Right renal pelvis (tissue), 4 donors: ENCODE measurements at regions not wholly inside any gene's neighbourhood (a gene's known extent, or its start where the extent isn't known, plus 50 kb on each side); places are given as distances from the start of the nearest gene placed in this dataset.

Source experiments
- DNase-seq, 4 donors: peaks; one replicate each; pipeline ENCODE4 v3.0.0-alpha.2; 2013; ENCODE audit warnings: low read depth in 4 of 4, low spot score in 3 of 4, missing footprints in 1 of 4

GRCh38 chr6:21507811-21508210, 85.7 kb upstream of the SOX4 start:
- no peak for DNase-seq

- DNase-seq = no peak
Observed at GRCh38 chr6:21508753-21509152, 84.8 kb upstream of the SOX4 start.

- no peak for DNase-seq
Observed at GRCh38 chr6:21511891-21512550, 81.5 kb upstream of the SOX4 start.

- DNase-seq = no peak
Observed at GRCh38 chr6:21514288-21514687, 79.3 kb upstream of the SOX4 start.

- no peak for DNase-seq
Observed at GRCh38 chr6:21518317-21518716, 75.2 kb upstream of the SOX4 start.

- no peak for DNase-seq
Observed at GRCh38 chr6:21519642-21520041, 73.9 kb upstream of the SOX4 start.

GRCh38 chr6:21521276-21521675, 72.3 kb upstream of the SOX4 start:
- no peak for DNase-seq

- DNase-seq = no peak
Observed at GRCh38 chr6:21522143-21522747, 71.3 kb upstream of the SOX4 start.

GRCh38 chr6:21522797-21523456, 70.6 kb upstream of the SOX4 start:
- DNase-seq = no peak

GRCh38 chr6:21523652-21524051, 69.9 kb upstream of the SOX4 start:
- DNase-seq = no peak

- DNase-seq = no peak
Observed at GRCh38 chr6:21524201-21524600, 69.3 kb upstream of the SOX4 start.

- no peak for DNase-seq
Observed at GRCh38 chr6:21526974-21527373, 66.6 kb upstream of the SOX4 start.

GRCh38 chr6:21527731-21528130, 65.8 kb upstream of the SOX4 start:
- DNase-seq = no peak

- no peak for DNase-seq
Observed at GRCh38 chr6:21529431-21529830, 64.1 kb upstream of the SOX4 start.

- no peak for DNase-seq
Observed at GRCh38 chr6:21531393-21531792, 62.2 kb upstream of the SOX4 start.

GRCh38 chr6:21533678-21534077, 59.9 kb upstream of the SOX4 start:
- DNase-seq = no peak

GRCh38 chr6:21536280-21536766, 57.2 kb upstream of the SOX4 start:
- no peak for DNase-seq

GRCh38 chr6:21537637-21538036, 55.9 kb upstream of the SOX4 start:
- DNase-seq = no peak

- DNase-seq = no peak
Observed at GRCh38 chr6:21538186-21538798, 55.3 kb upstream of the SOX4 start.

- no peak for DNase-seq
Observed at GRCh38 chr6:21539621-21540100, 53.9 kb upstream of the SOX4 start.
